Colonic mucosa (tissue), 4 donors: ENCODE measurements at regions not wholly inside any gene's neighbourhood (a gene's known extent, or its start where the extent isn't known, plus 50 kb on each side); places are given as distances from the start of the nearest gene placed in this dataset.

Experiments
- DNase-seq: peaks from one replicate; pipeline ENCODE4 v3.0.0-alpha.2; 2020
- H3K27ac ChIP-seq: fragments of 200-600 bp; one replicate; pipeline ENCODE4 v1.8.0; 2021
- H3K27me3 ChIP-seq: fragments of 200-600 bp; one replicate; pipeline ENCODE4 v1.8.0; 2021
- H3K36me3 ChIP-seq: fragments of 200-600 bp; one replicate; pipeline ENCODE4 v1.8.0; 2021
- H3K4me1 ChIP-seq: fragments of 200-600 bp; one replicate; pipeline ENCODE4 v1.8.0; 2021; ENCODE audit warnings: mild to moderate bottlenecking
- H3K4me3 ChIP-seq: fragments of 200-600 bp; one replicate; pipeline ENCODE4 v1.8.0; 2021
- H3K9ac ChIP-seq, 2 donors: one replicate each; pipeline ENCODE4 v1.7.0; 2013; ENCODE audit warnings: control low read depth in 2 of 2, low read depth in 2 of 2, low read length in 2 of 2
- H3K9me3 ChIP-seq: fragments of 200-600 bp; one replicate; pipeline ENCODE4 v1.8.0; 2021
- CTCF ChIP-seq: fragments of 200-600 bp; IDR thresholded peaks from one replicate; pipeline ENCODE4 v1.8.0; 2022; ENCODE audit warnings: antibody characterized with exemption, mild to moderate bottlenecking
- intact Hi-C: fragments of 100-400 bp; cut with DNase I; formaldehyde crosslinking; loops from one replicate; pipeline ENCODE4 v1.14.1; 2022
- donor health status: healthy.
- donor health status: DM: no; HTN: no; CAD: no.
- donor health status: DM: no; HTN: no; CAD: no.

DNA sequence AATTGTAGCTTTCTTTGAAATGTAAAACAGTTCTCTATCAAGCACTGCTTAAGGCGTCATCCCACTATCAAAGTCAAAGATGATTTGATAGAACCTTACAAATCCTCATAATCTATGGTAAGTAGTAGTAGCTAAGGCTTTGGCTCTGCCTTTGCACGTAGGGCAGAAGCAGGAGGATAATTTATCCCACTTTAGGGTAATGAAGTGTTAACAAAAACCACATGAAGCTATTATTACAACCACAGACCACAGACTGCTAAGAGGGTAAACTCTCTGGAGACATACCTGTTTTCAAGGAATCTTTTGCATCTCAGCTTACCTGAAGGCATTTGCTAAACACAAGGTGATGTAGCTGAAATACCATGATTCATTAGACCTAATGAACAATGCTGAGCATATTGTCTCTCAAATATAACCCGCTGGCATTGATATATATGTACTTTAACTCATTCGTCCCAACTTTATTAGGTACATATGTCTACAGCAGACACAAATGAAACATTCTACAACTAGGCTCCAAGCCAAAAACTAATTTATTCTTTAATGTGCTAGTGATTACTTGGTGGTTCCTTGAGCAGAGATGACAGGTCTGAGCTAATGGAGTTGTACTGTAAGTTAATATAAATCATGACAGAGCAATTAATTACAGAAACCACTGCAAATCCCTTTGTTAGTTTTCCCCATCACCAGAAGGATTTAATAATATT lies 368.8 kb downstream of the ETNK1 start:
- no peak overlapping the region for H3K4me3 ChIP-seq
- intact Hi-C loops, result no loop called here
- H3K9me3 ChIP-seq, result no peaks in the 10 kb centered on the region
- no peaks in the 10 kb centered on the region for H3K4me1 ChIP-seq
- H3K36me3 ChIP-seq, result no peaks in the 10 kb centered on the region
- no peak for TF ChIP-seq CTCF
- H3K9ac ChIP-seq, result no peak overlapping the region
- no peak overlapping the region for H3K27ac ChIP-seq
- no peaks in the 10 kb centered on the region for H3K27me3 ChIP-seq
- no peak for DNase-seq

DNA sequence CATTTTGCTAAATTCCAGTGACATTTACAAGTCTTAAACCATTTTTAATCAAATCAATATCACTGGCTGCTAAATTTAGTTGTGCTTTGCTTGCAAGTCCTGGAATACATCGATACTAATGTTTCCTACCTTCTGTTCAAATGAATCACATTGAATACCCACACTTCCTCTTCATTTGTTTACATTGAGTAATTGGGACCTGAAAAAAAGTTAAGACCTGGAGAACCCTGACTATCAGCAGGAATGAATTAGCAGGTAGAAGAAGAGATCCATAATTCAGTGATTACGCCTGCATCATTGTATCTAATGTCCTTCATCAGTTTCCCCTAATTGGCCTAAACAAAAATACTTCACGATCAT lies 369.3 kb downstream of the ETNK1 start:
- no peaks in the 10 kb centered on the region for H3K36me3 ChIP-seq
- intact Hi-C loops, result no loop called here
- H3K9ac ChIP-seq, result no peak overlapping the region
- no peaks in the 10 kb centered on the region for H3K27me3 ChIP-seq
- no peak overlapping the region for H3K27ac ChIP-seq
- no peak overlapping the region for H3K4me3 ChIP-seq
- no peaks in the 10 kb centered on the region for H3K4me1 ChIP-seq
- no peak for DNase-seq
- TF ChIP-seq CTCF, result no peak
- no peaks in the 10 kb centered on the region for H3K9me3 ChIP-seq

DNA sequence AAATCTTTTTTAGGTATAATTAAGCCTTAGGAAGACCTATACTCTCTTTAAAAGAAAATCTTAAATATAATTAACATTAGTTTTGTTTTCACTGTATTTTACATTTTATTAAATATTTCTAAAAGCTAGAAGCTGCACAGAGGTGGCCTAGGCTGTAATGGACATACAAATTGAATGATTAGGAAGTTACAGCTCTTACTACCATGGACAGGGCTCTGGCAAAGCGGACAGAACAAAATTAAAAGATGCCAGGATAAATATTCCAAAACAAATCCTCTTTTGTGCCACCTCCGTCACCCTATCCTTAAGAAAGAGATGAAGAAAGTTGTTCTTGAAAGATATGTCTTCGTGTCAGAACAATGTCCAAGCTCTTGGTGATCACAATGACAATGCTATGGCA lies 376.5 kb downstream of the ETNK1 start:
- TF ChIP-seq CTCF, result no peak
- Histone ChIP-seq H3K4me1 (no peaks in the 10 kb centered on the region), H3K9me3 (no peaks in the 10 kb centered on the region), H3K36me3 (no peaks in the 10 kb centered on the region), H3K27me3 (no peaks in the 10 kb centered on the region), H3K4me3 (no peak overlapping the region), H3K27ac (no peak overlapping the region), H3K9ac (no peak overlapping the region)
- intact Hi-C loops, result no loop called here
- DNase-seq, result no peak

- no peak for TF ChIP-seq CTCF
- no peaks in the 10 kb centered on the region for H3K36me3 ChIP-seq
- no peaks in the 10 kb centered on the region for H3K9me3 ChIP-seq
- no peak for DNase-seq
- H3K4me1 ChIP-seq, result no peaks in the 10 kb centered on the region
- H3K4me3 ChIP-seq, result no peak overlapping the region
- H3K27ac ChIP-seq, result no peak overlapping the region
- intact Hi-C loops, result no loop called here
- H3K9ac ChIP-seq, result no peak overlapping the region
- no peaks in the 10 kb centered on the region for H3K27me3 ChIP-seq
These were observed 377.4 kb downstream of the ETNK1 start for GRCh38 chr12:23002381-23002780.

- no peaks in the 10 kb centered on the region for H3K4me1 ChIP-seq
- no peak for TF ChIP-seq CTCF
- no peaks in the 10 kb centered on the region for H3K36me3 ChIP-seq
- H3K9ac ChIP-seq, result no peak overlapping the region
- no peaks in the 10 kb centered on the region for H3K27me3 ChIP-seq
- H3K4me3 ChIP-seq, result no peak overlapping the region
- no peak overlapping the region for H3K27ac ChIP-seq
- DNase-seq, result no peak
- no peaks in the 10 kb centered on the region for H3K9me3 ChIP-seq
- intact Hi-C loops, result no loop called here
These were observed 379.6 kb downstream of the ETNK1 start for GRCh38 chr12:23004473-23005020.
